GM18867 (cell line): ENCODE measurements at regions not wholly inside any gene's neighbourhood (a gene's known extent, or its start where the extent isn't known, plus 50 kb on each side); places are given as distances from the start of the nearest gene placed in this dataset.

ENCODE experiments used
- ATAC-seq: cut with Tn5 transposase; IDR thresholded peaks from one replicate; pipeline ENCODE4 v1.9.1; 2021; ENCODE audit warnings: mild to moderate bottlenecking, moderate library complexity; ENCODE audit not compliant: unreplicated experiment

DNA sequence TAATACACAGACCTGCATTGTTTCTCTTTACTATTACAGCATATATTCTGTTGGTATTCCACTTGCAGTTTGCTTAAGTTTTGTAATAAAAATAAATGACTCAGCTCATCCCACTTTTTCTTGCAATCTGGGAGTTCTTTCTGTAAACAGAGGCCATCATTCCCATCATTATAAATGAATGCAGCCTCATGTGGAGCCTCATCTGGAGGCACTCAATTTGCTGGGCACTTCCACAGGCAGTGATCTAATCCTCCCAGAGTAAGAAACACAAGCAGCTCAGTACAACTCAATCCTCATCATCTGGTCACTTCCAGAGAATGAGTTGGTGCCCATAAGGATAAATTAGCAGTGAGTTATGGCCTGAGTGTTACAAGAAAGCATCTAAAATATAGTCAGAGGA, 2801.9 kb downstream of the PCDH9 start:
- no peak for ATAC-seq

DNA sequence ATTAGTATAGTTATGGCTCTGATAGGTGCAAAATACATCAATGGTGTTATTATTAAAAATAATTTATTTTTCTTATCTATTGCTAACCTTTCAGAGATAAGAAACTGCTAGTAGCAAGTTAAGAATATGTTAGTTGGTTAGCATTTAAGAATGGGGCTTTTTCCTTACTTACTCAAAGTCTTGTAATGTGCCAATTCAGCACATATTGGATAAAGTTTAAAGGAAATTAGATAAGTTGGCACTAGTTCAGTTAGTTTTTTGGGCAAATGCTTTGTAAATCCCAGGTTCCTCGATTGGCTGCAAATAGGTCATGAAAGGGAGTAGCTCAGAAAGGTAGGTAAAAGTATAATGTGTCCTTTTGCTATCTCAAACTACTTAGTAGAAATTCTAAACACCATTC, 2806.7 kb downstream of the PCDH9 start:
- ATAC-seq, result no peak

DNA sequence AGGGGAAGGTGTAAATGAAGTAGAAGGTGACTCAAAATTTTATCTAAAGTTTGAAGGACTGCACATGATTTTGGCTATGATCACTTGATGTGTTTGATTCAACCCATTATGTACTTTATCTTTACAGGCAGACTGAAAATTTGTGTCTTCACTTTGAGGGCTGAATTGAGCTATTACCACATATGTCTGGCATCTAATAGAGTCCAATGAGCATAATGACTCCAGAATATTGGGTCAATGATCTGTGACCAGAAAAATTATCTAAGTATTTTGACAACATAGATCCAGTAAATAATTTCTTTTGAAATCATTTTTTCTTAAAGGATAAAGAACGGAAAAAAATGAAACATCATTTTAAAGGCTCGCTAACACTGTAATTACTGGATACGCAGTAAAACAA, 2810.0 kb downstream of the PCDH9 start:
- no peak for ATAC-seq

DNA sequence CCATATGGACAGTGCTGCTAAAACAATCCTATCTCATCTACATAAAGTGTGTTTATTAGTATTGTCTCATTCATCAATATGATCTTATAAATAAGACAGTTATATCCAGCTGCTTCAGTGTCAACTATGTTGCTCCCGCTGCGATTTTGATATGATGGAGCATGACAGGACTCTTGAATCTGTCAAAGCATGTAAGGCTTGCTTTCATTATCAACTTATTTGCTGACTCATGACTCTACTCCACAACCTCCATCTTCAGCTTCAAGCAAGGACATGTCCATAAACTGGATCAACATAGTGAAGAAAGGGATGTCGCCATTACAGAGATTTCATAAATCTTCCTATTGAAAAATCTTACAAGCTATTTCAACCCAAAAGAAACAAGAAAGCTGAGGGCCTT, 2812.6 kb downstream of the PCDH9 start:
- no peak for ATAC-seq

DNA sequence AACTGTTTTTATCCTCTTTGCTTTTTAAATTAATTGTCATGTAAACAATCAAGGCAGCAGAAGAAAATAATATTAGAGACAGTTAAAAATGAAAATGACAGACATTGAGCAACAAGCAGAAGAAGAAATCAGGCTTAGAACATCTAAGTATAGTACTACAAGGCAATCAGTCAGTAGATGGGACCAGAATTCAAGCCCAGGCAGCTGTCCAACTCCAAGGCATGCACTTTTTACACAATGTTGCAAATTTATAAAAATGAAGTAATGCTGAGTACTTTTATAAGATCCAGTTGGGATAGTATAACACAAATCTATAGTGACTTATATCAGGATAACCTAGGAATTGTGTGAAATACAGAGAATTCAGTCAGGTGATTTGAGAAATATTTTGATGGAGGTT, 2815.8 kb downstream of the PCDH9 start:
- no peak for ATAC-seq

DNA sequence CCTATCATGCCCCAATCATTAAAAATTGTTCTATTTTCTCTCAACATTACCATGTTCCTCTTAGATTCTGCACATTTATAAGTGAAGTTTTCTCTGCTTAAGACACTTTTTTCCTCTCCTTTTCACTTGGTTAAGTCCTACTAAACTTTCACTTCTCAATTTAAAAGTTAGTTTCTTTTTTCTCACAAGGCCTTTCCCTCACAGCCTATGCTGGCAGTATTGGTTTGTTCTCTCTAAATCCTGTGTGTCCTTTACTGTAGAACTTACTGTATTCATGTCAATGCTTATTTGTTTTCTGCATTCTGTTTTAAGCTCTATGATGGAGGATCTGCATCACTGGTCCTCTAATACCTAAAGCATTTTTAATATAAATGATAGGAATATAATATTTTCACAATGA, 2816.6 kb downstream of the PCDH9 start:
- no peak for ATAC-seq

DNA sequence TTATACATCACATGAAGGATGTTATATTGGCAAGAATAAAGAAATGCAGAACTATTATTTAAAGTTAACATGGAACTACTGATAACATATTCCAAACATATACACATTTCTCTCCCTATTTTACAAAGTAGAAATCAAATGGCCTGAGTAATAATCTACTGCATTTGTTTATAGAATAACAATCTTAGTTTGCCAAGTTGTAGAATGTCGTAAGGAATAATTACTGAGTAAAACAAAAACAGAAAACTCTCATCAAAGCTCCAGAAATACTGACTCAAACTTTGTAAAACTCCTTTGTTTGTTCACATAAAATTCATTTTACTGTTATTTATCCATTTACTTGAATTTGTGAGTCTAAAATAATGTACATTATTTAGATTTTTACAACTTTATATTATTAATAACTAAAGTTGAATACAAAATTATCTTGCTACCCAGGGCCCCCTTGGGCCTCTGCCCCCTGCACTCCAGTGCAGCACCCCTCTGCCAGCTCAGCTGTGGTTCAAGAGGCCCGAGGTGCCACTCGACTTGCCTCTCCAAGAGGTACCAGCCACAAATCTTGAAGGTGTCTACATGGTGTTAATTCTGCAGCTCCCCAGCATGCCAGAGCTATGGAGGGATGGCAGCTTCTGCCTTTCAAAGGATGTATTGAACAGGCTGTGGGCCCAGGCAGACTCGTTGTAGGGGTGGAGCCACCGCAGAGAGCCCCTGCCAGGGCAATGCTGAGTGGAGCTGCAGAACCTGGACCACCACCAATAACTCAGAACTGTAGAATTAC, 2819.7 kb downstream of the PCDH9 start:
- no peak for ATAC-seq

DNA sequence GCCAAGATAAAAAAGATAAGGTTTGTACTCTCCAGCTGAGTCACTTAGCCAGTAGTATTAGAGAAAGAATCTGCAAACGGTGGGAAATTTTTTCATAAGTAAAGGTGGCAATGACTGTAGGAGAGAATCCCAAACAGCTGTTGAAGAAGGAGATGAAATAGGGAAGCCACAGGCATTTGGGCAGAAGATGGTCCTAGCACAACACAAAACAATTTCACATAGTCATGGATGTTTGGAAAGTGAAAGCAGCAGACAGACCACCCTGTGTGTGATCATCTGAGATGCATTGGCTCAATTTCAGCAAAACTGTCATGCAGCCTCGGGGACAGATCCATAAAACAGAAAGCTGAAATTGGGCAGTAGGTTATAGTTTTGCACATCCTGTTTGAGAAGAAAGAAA, 2832.4 kb downstream of the PCDH9 start:
- no peak for ATAC-seq

DNA sequence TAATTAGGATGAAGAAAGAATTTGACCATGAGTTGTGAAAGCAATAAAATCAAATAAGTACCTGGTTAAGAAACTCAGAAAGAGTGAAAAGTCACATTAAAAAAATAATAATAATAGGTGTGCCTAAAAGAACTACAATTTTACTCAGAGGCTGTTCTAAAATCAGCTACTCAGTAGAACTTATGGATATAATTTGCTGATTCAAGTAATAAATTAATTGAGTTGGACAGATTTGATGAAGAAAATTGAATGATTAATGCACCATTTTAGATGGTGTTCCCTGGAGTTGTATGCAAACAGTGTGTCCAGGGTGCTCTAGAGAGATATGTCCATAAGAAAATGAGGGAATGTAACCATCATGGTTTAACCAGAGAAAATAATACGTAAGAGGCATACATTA, 2852.5 kb downstream of the PCDH9 start:
- ATAC-seq, result no peak

DNA sequence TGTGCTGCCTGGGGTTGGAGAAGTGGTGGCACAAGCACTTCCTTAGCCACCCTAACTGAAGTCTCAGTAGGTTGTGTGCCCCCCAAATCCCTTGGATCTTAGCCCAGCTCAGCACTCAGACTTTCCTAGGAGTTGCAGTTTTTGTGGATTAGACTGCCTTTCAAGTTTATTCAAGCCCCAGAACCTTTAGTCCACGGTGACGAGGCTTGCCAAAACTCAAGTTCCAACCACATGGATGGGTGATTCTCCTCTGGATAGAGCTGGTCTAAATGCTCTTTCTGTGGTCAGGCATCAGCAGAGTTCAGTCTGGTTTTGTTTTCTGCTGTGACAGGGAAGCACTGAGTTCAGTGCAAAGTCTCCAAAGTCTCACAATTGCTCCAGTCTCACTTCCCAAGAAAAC, 2858.7 kb downstream of the PCDH9 start:
- no peak for ATAC-seq

DNA sequence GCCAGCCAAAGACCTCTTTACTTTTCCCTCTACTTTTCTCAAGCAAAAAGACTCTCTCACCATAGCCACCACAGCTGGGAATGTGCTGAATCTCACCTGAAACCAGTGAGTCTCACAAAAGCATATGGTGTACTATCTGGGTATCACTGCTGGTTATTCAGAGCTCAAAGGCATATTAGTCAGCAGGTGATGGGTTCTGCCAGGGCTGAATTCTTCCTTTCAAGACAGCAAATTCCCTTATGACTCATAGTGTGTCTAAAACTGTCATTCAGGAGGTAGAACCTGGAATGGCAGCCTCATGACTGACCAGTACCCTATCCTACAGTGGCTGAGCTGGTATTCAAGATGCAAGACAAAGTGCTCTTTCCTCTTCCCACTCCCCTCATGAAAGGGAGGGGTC, 2859.1 kb downstream of the PCDH9 start:
- ATAC-seq, result no peak

DNA sequence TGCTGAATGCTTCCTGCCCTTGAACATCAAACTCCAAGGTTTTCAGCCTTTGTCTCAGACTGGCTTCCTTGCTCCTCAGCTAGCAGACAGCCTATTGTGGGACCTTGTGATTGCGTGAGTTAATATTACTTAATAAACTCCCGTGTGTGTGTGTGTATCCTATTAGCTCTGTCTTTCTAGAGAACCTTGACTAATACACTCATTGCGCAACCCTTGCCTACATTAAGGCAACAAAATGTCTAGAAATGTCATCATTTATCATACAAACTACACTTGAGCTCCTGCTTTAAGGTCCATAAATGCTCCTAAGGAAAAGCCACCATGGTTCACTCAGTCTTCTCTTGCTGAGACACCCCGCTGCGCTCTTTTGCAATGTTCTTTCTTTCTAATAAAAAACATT, 2861.0 kb downstream of the PCDH9 start:
- no peak for ATAC-seq

DNA sequence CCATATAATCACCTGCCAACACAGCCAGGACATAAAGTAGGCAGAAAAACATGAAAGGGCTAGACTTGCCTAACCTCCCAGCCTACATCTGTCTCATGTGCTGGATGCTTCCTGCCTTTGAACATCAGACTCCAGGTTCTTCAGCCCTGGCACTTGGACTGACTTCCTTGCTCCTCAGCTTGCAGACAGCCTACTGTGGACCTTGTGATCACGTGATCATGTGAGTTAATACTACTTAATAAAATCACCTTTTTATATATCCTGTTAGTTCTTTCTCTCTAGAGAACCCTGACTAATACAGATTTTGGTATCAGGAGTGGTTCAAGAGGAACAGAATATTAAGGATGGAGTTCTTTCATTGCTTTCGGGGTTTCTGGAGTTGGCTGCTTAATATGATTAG, 2867.6 kb downstream of the PCDH9 start:
- no peak for ATAC-seq

DNA sequence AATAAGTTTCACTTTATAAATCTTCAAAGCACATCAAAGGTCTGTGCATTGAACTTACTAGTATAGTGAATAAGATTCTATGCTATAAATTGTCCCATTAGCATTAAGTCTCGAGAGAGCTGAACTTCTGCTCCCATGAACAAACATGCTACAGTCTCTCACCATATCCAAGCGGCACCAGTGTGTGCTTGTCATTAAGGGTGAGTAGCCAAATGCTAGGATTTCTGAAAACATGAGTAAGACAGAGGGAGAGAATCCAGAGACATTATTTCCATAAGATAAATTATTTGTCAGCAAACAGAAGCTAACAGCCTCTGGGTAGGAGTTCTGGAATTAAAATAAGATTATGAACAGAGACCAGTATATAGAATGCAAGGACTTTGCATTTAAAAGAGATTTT, 2882.5 kb downstream of the PCDH9 start:
- ATAC-seq, result no peak

DNA sequence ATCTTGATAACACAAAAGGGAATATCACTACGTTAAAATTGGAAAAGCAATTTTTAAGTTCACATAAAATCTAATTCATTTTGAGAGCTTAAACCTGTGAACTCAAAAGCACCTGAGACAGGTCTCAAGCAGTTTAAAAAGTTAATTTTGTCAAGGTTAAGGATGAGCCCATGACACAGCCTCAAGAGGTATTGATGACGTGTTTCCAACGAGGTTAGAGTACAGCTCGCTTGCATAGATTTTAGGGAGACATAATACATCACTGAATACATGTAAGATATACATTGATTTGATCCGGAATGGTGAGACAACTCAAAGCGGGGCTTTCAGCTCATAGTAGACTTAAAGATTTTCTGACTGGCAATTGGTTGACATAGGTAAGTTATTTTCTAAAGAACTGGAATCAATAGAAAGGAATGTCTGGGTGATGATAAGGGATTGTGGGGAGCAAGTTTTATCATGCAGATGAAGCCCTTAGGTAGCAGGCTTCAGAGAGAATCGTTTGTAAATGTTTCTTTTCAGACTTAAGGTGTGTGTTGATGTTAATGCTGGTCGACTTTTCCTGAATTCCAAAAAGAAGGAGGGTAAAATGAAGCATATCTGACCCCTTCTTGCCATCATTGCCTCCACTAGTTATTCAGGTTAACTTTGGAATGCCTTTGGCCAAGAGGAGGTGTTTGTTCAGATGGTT, 2890.6 kb downstream of the PCDH9 start:
- no peak for ATAC-seq

DNA sequence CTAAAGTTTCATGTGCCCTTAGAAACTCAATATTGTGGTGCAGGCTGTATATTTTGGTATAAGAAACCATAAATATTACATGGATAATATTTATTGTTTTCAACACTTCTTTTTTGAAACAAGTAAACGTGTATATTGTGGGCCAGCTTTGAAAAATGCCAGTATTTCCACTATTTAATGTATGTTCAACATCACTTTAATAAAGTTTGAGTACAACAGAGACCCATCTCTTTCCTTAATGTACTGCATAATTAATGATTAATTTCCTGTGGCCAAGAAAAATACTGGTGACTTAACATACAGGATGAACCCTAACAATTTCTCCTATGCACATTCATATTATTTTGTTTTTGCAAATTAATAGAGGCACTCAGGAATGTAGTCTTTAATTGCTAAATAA, 2891.5 kb downstream of the PCDH9 start:
- no peak for ATAC-seq

DNA sequence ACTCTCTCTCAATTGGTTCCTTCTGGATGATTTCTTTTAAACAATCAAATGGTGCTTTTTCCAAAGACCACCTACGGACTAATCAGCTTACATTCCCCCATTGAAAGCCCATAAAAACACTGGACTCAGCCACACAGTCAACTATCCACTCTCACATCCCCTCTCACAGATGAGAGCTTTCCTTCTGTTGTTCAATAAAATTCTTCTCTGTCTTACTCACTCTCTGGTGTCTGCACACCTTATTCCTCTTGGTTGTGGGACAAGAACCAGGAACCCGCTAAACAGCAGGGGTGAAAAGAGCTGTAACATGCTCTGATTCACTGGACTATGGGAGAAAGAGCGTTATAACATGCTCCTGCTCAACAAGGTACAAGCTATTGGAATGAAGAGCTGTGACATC, 2896.2 kb downstream of the PCDH9 start:
- ATAC-seq, result no peak

DNA sequence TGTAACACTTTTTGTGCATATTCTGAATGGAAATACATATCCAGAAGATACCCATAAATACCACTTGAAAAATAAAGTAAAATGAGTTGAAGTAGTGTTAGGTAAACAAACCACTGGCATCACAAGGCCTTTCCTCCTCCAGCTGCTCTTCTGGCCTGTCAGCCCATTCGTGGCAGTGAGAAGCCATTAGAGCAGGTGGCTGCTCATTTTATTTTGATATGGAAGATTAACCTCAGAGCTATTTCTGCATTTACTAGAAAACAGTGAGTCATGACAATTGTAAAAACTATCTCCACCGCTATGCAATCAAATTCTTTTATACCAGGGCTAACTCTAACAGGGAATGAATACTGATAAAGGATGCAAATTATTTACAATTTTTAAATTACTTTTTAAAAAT, 2898.1 kb downstream of the PCDH9 start:
- ATAC-seq, result no peak

DNA sequence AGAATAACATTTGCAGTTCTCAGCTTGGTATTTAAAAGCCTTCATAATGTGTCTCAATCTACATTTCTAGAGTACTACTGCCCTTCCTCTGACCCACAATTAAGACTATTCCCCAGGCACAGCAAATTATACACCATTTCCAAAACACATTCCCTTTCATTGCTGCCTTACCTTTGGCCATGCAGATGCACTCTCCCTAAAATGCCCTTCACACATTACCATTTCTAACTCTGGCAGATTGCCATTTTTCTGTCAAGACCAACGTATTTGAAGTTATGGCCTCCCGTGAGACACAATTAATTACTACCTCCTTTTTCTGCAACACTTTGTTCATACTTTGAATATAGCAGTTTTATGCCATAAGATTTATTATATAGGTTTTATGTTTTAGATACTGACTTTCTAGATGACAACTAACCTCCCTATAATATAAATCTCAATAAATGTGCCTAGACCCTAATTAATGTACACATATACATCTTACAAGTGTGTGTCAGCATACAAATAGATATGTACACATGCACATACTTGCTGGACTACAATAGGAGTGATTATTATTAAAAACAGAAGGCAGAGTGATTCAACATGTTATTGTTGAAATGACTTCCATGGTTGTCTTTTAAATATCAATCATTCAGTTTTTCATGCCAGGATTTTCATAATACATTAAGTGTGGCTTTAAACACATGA, 2902.5 kb downstream of the PCDH9 start:
- ATAC-seq, result no peak

DNA sequence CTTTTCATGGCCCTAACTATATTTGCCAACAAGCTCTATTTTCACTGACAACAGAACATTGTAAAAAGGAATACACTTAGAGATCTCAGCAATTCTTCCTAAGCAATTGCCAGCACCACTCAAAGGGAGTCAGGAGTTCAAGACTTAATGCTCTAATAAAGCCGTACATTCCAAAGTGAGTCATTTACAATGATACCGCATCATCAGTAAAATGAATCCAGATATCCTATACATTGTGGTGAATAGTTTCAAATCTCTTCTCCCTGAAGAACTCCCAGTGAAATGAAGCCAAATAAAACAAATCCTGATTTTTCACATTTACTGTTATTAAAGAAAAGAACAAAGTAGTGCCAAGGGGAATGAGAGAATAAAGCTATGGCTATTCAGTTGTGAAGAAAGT, 2898.7 kb upstream of the PCDH20 start:
- ATAC-seq, result no peak

DNA sequence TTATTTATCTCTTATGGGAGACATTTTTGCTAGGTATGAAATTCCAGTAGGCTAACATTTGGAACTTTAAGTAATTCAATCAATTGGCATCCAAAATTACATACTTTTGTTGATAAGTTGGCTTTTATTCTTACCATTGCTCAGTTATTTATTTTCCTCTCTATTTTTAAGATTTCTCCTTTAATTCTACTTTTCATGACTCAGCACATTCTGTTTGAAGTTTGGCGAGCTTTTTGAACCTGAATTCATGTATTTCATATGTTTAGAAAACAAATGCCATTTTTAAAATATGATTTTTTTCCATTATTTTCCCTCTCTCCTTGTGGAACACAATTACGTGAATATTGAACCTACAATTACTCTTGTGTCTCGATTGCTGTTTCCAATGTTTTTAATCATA, 2896.3 kb upstream of the PCDH20 start:
- ATAC-seq, result no peak

DNA sequence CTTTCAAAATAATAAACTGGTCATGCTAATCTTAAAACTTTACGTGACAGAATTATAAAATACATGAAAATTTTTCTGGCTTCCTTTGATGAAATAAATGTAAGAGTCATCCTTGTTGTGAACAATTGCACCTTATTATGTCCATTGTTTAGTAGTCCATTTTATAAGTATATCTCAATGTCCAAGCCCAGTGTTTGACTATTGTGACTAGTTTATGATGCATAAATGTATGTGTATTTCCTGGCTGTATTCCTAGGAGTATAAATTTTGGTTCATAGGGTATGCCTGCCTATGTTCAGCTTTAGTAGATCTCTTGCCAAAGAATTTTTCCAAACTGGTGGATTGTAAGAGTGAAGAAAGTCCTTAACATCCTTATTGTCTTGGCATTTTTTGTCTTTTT, 2895.5 kb upstream of the PCDH20 start:
- ATAC-seq, result no peak
